ENCODE measurements at regions not wholly inside any gene's neighbourhood (a gene's known extent, or its start where the extent isn't known, plus 50 kb on each side); places are given as distances from the start of the nearest gene placed in this dataset.
"Not testable (repeated sequence)": the region's sequence is repeated elsewhere in the genome, so short reads cannot be mapped to it uniquely, and the experiment has no call there.

- no peak overlapping the region for H3K27ac ChIP-seq
- TF ChIP-seq, protein P1, sequence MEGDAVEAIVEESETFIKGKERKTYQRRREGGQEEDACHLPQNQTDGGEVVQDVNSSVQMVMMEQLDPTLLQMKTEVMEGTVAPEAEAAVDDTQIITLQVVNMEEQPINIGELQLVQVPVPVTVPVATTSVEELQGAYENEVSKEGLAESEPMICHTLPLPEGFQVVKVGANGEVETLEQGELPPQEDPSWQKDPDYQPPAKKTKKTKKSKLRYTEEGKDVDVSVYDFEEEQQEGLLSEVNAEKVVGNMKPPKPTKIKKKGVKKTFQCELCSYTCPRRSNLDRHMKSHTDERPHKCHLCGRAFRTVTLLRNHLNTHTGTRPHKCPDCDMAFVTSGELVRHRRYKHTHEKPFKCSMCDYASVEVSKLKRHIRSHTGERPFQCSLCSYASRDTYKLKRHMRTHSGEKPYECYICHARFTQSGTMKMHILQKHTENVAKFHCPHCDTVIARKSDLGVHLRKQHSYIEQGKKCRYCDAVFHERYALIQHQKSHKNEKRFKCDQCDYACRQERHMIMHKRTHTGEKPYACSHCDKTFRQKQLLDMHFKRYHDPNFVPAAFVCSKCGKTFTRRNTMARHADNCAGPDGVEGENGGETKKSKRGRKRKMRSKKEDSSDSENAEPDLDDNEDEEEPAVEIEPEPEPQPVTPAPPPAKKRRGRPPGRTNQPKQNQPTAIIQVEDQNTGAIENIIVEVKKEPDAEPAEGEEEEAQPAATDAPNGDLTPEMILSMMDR (IDR thresholded peaks at IDR 0.05) = no peak
- TF ChIP-seq ZFX (IDR thresholded peaks at IDR 0.05; ENCODE audit: borderline replicate concordance) = no peak
Measured at GRCh38 chr7:24442170-24442777, 131.0 kb upstream of the PALS2 start.

DNA sequence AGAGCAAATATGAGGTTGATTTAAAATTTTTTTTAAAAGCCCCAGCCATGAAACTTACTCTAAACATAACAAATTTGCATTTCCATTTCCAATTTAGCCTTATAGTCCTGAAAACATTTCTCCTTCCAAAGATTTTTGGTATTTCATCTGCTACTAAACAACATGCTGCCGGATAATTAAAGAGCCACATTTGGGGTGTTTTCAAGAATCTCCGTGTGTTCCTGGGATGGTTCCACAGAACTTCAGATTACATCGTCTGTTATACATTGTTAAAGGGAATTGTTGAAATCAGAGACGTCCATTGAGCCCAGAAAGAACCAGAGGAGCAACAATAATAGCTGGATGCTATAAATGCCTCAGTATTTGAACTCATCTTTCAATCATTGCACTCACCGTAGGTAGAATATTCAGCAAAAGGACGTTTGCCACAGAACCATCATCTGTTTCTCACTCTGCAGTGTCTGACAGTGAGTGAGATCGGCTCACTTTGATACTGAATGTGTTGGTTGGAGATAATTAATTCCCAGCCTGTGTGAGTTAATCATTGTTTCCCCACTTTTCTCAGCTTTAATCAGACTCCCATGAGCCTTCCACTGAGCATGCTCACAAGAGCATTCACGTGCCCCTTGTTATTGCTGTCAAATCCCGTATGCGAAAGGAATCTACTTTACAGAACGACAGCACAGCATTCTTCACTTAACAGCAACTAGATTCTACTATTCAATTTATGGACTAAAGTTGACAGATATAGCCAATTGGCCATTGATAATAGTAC lies 128.4 kb upstream of the PALS2 start:
- TF ChIP-seq ZFX (IDR thresholded peaks at IDR 0.05; ENCODE audit: borderline replicate concordance) = no peak
- H3K27ac ChIP-seq = no peak overlapping the region

- no peak overlapping the region for H3K27ac ChIP-seq
- TF ChIP-seq, protein P1 (IDR thresholded peaks at IDR 0.05) = no peak
- no peak for TF ChIP-seq ZFX (IDR thresholded peaks at IDR 0.05; ENCODE audit: borderline replicate concordance)
Measured at GRCh38 chr7:24448038-24448437, 125.2 kb upstream of the PALS2 start.

GRCh38 chr7:24449416-24449815 lies 123.8 kb upstream of the PALS2 start:
- H3K27ac ChIP-seq = not testable (repeated sequence)

DNA sequence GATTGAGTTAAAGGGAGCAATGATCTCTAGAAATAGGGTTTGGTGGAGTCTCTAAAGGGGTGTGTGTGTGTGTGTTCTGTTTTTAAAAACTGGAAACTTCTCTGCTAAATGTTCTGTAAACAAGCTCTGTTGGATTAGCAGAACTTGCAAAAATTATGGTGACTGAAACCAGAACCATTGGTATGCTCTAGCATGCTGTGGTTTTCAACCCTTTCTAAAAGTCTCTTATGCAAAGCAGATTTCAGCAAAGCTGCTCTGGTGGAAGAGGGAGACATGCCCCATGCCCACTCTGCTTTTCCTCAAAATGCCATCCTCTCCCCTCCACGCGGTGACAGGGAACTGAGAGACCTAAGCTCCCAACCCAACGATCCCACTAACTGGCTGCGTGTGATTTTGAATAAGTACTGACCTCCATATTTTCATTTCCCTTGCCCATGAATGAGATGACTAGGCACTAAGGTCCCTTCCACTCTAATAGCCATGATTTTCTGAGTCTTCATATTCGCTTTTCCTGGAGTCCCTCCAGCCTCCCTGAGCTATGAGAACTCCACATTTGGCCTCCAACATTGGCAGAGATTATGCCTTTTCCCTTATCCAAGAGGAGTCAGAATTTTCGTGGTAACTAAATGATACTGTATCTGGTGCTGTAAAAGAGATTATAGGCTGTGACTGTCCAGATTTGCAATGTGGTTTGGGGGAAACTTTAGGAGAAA lies 117.3 kb upstream of the PALS2 start:
- TF ChIP-seq ZFX (IDR thresholded peaks at IDR 0.05; ENCODE audit: borderline replicate concordance) = no peak
- TF ChIP-seq, protein P1 (IDR thresholded peaks at IDR 0.05) = no peak
- H3K27ac ChIP-seq = no peak overlapping the region

GRCh38 chr7:24456526-24457218 lies 116.6 kb upstream of the PALS2 start:
- TF ChIP-seq, protein P1 (IDR thresholded peaks at IDR 0.05) = no peak
- no peak for TF ChIP-seq ZFX (IDR thresholded peaks at IDR 0.05; ENCODE audit: borderline replicate concordance)
- H3K27ac ChIP-seq = no peak overlapping the region

GRCh38 chr7:24457219-24457558 lies 116.1 kb upstream of the PALS2 start:
- no peak overlapping the region for H3K27ac ChIP-seq
- TF ChIP-seq, protein P1 (IDR thresholded peaks at IDR 0.05) = no peak
- TF ChIP-seq ZFX (IDR thresholded peaks at IDR 0.05; ENCODE audit: borderline replicate concordance) = no peak

- H3K27ac ChIP-seq = no peak overlapping the region
- TF ChIP-seq, protein P1 (IDR thresholded peaks at IDR 0.05) = no peak
- TF ChIP-seq ZFX (IDR thresholded peaks at IDR 0.05; ENCODE audit: borderline replicate concordance) = no peak
Measured at GRCh38 chr7:24462117-24462516, 111.1 kb upstream of the PALS2 start.

Data from 22Rv1 (cell line).